Cardiac muscle cell (in vitro differentiated cells and primary cell): ENCODE measurements at regions not wholly inside any gene's neighbourhood (a gene's known extent, or its start where the extent isn't known, plus 50 kb on each side); places are given as distances from the start of the nearest gene placed in this dataset.

Experiments used
- DNase-seq, 2 donors: peaks; one replicate each; pipeline versions ENCODE4 v3.0.0 to v3.0.0-alpha.2; 2010 to 2017; ENCODE audit warnings: low read depth in 1 of 2, low spot score in 1 of 2
- H3K27ac ChIP-seq: fragments of 200-600 bp; sonication (generic); 2 replicates; pipeline ENCODE4 v1.5.1; 2016
- H3K27me3 ChIP-seq: fragments of 200-600 bp; sonication (generic); 2 replicates; pipeline ENCODE4 v1.6.0; 2016; ENCODE audit warnings: control low read depth
- H3K36me3 ChIP-seq: fragments of 200-600 bp; sonication (generic); 2 replicates; pipeline ENCODE4 v1.5.1; 2016; ENCODE audit warnings: control low read depth
- H3K4me1 ChIP-seq: fragments of 200-600 bp; sonication (generic); 2 replicates; pipeline ENCODE4 v1.8.1; 2017; ENCODE audit warnings: low read depth, mild to moderate bottlenecking, mixed run types
- H3K4me3 ChIP-seq: fragments of 200-600 bp; sonication (generic); 2 replicates; pipeline ENCODE4 v1.5.1; 2016; ENCODE audit warnings: mild to moderate bottlenecking
- H3K9me3 ChIP-seq: fragments of 200-600 bp; sonication (generic); 2 replicates; pipeline ENCODE4 v1.5.1; 2017; ENCODE audit warnings: low read depth, mild to moderate bottlenecking, control low read depth
- CTCF ChIP-seq: IDR thresholded peaks from 2 replicates; pipeline ENCODE4 v1.5.1; 2012; ENCODE audit warnings: low read depth, mild to moderate bottlenecking, low read length

GRCh38 chr13:81636120-81636519, 1295.2 kb upstream of the SPRY2 start:
- no peak overlapping the region for H3K4me3 ChIP-seq
- no peaks in the 10 kb centered on the region for H3K4me1 ChIP-seq
- TF ChIP-seq CTCF: no peak
- no peaks in the 10 kb centered on the region for H3K36me3 ChIP-seq
- H3K27me3 ChIP-seq: no peaks in the 10 kb centered on the region
- H3K9me3 ChIP-seq: no peaks in the 10 kb centered on the region
- DNase-seq: no peak
- no peak overlapping the region for H3K27ac ChIP-seq

GRCh38 chr13:81615031-81615430, 1274.1 kb upstream of the SPRY2 start:
- H3K9me3 ChIP-seq: no peaks in the 10 kb centered on the region
- H3K4me3 ChIP-seq: no peak overlapping the region
- no peak for TF ChIP-seq CTCF
- no peaks in the 10 kb centered on the region for H3K36me3 ChIP-seq
- no peaks in the 10 kb centered on the region for H3K27me3 ChIP-seq
- no peaks in the 10 kb centered on the region for H3K4me1 ChIP-seq
- no peak for DNase-seq
- H3K27ac ChIP-seq: no peak overlapping the region

- H3K9me3 ChIP-seq: no peaks in the 10 kb centered on the region
- no peak for TF ChIP-seq CTCF
- H3K27me3 ChIP-seq: no peaks in the 10 kb centered on the region
- no peak for DNase-seq
- no peak overlapping the region for H3K4me3 ChIP-seq
- H3K4me1 ChIP-seq: no peaks in the 10 kb centered on the region
- H3K36me3 ChIP-seq: no peaks in the 10 kb centered on the region
- no peak overlapping the region for H3K27ac ChIP-seq
Observed at GRCh38 chr13:81610644-81611043, 1269.7 kb upstream of the SPRY2 start.

- DNase-seq: no peak
- no peaks in the 10 kb centered on the region for H3K36me3 ChIP-seq
- no peaks in the 10 kb centered on the region for H3K27me3 ChIP-seq
- H3K9me3 ChIP-seq: no peaks in the 10 kb centered on the region
- no peak overlapping the region for H3K4me3 ChIP-seq
- no peak overlapping the region for H3K27ac ChIP-seq
- no peaks in the 10 kb centered on the region for H3K4me1 ChIP-seq
- no peak for TF ChIP-seq CTCF
Observed at GRCh38 chr13:81609335-81609734, 1268.4 kb upstream of the SPRY2 start.

GRCh38 chr13:81606074-81606473, 1265.1 kb upstream of the SPRY2 start:
- H3K27me3 ChIP-seq: no peaks in the 10 kb centered on the region
- no peak for DNase-seq
- TF ChIP-seq CTCF: no peak
- H3K9me3 ChIP-seq: no peaks in the 10 kb centered on the region
- H3K4me1 ChIP-seq: no peaks in the 10 kb centered on the region
- no peaks in the 10 kb centered on the region for H3K36me3 ChIP-seq
- no peak overlapping the region for H3K4me3 ChIP-seq
- H3K27ac ChIP-seq: no peak overlapping the region

GRCh38 chr13:81602241-81602640, 1261.3 kb upstream of the SPRY2 start:
- no peaks in the 10 kb centered on the region for H3K36me3 ChIP-seq
- no peaks in the 10 kb centered on the region for H3K27me3 ChIP-seq
- TF ChIP-seq CTCF: no peak
- no peaks in the 10 kb centered on the region for H3K9me3 ChIP-seq
- no peaks in the 10 kb centered on the region for H3K4me1 ChIP-seq
- no peak for DNase-seq
- no peak overlapping the region for H3K27ac ChIP-seq
- H3K4me3 ChIP-seq: no peak overlapping the region
